AG10803 (cell line): ENCODE measurements at regions not wholly inside any gene's neighbourhood (a gene's known extent, or its start where the extent isn't known, plus 50 kb on each side); places are given as distances from the start of the nearest gene placed in this dataset.
A peak's percentile ranks its signal among the peaks of the same experiment; 100 is the strongest.

Source experiments
- DNase-seq: peaks from one replicate; pipeline ENCODE4 v3.0.0; 2010; ENCODE audit warnings: low read depth
- H3K4me3 ChIP-seq: 2 replicates; pipeline ENCODE4 v1.5.1; 2011; ENCODE audit warnings: mild to moderate bottlenecking, low read length, control low read depth
- CTCF ChIP-seq: conservative IDR thresholded peaks from 2 replicates; pipeline ENCODE4 v1.5.1; 2011; ENCODE audit warnings: mild to moderate bottlenecking, low read length, control low read depth, inconsistent platforms

DNA sequence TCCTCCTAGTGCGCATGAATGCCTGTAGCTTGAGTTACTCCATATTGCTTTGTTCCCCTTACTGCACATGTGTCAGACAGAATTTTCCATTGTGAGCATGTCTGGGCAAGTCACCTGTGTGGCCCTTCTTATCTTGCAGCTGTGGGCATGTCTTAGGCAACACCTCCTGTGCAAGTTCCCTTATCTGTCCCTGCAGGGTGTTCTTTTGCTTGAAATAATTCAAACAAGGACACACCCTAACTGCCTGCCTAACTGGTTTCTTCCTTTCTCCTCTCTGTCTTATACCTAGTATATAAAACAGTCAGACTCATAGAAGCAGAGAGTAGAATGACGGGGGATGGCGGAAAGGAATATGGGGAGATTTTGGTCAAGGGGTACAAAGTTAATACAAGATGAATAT, 421.1 kb upstream of the SORCS1 start:
- no peak for DNase-seq
- no peak overlapping the region for H3K4me3 ChIP-seq
- no peak for TF ChIP-seq CTCF

GRCh38 chr10:107583974-107584373, 419.5 kb upstream of the SORCS1 start:
- TF ChIP-seq CTCF: no peak
- DNase-seq: no peak
- no peak overlapping the region for H3K4me3 ChIP-seq

DNA sequence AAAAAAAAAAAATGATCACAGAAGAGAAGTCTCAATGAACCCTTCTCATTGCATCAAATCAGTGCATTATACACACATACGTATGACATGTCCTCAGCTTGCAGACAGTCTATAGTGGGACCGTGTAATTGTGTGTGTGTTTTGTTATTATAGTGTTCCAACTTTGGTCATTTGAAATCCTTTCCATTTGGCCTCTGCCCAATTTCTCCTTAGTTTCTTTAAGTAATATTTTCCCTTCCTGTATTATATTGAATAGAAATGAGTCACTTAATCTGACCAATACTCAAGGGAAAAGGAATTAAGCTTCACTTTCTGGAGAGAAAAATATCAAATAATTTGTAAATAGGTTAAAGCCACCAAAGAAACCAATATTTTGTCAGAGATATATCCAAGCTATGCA, 415.5 kb upstream of the SORCS1 start:
- no peak for DNase-seq
- H3K4me3 ChIP-seq: no peak overlapping the region
- no peak for TF ChIP-seq CTCF

DNA sequence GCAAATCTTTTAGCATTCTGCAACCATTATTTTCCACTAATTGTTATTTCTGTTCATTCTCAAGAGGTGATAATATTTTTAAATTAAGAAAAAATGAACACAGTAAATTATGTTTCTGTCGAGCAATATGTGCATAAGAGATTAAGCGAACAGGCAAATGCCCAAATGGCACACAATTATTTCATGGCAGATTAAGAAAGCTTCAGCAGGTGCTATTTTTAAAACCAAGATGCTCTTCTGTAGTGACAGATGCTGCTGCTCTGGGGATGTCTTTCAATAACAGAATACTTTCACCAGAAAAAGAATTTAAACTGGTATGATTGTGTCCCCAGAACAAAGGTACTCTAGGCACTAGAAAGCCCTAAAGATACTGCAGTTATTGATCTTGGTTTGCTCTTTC, 412.7 kb upstream of the SORCS1 start:
- no peak for TF ChIP-seq CTCF
- no peak for DNase-seq
- H3K4me3 ChIP-seq: no peak overlapping the region

- TF ChIP-seq CTCF: no peak
- no peak overlapping the region for H3K4me3 ChIP-seq
- DNase-seq: peak; percentile 11
Observed at GRCh38 chr10:107576746-107577145, 412.2 kb upstream of the SORCS1 start.

- TF ChIP-seq CTCF: no peak
- H3K4me3 ChIP-seq: no peak overlapping the region
- DNase-seq: no peak
Observed at GRCh38 chr10:107565014-107565413, 400.5 kb upstream of the SORCS1 start.

- no peak for TF ChIP-seq CTCF
- H3K4me3 ChIP-seq: no peak overlapping the region
Observed at GRCh38 chr10:107561136-107561650, 396.7 kb upstream of the SORCS1 start.

More at GRCh38 chr10:107561136-107561650, 396.7 kb upstream of the SORCS1 start:
- peak; percentile 16 for DNase-seq
